ENCODE measurements at regions not wholly inside any gene's neighbourhood (a gene's known extent, or its start where the extent isn't known, plus 50 kb on each side); places are given as distances from the start of the nearest gene placed in this dataset.

DNA sequence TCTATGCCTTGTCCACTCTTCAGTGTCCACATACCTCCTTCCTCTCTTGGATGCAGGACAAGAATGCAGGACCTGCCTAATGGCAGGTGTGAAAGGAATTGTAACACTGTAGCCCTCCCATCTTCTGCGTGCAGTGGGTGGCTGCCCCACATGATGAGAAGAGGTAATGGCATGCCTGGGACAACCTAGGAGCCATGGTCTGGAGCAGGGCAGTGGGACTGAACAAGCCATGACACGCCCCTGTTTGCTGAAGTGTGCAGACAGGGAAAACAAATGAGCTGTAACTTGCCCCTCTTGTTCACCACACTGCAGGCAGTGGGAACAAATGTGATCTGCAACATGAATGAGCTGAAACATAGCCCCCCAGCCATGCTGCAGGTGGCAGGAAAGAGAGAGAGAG lies 192.2 kb downstream of the PCDH17 start:
- Histone ChIP-seq H3K36me3 (ENCODE audit: insufficient read depth, low read length) (no peaks in the 10 kb centered on the region), H3F3A (ENCODE audit: low read depth) (no peaks in the 10 kb centered on the region), H3K9ac (ENCODE audit: low read depth, low read length, poor library complexity, severe bottlenecking) (no peak overlapping the region), H3K79me2 (ENCODE audit: insufficient read depth, low read length) (no peaks in the 10 kb centered on the region), H4K20me1 (ENCODE audit: insufficient read depth, low read length, poor library complexity, severe bottlenecking) (no peaks in the 10 kb centered on the region), H2AFZ (ENCODE audit: low read length) (no peak overlapping the region), H3K4me2 (ENCODE audit: low read depth, low read length, poor library complexity, severe bottlenecking) (no peak overlapping the region), H3K4me3 (ENCODE audit: low read length, poor library complexity, severe bottlenecking) (no peak overlapping the region), H3K4me1 (ENCODE audit: insufficient read depth, low read length, poor library complexity, severe bottlenecking) (no peaks in the 10 kb centered on the region), H3K9me2 (replicated peaks; ENCODE audit: low read depth, low read length) (peaks cover 4% of the 10 kb centered on the region; the same call in 1 of the 2 replicates), H3K9me3 (ENCODE audit: insufficient read depth, low read depth, low read length) (peaks cover 6% of the 10 kb centered on the region; the same call in 1 of the 2 replicates), H3K27me3 (ENCODE audit: insufficient read depth, low read length, poor library complexity, severe bottlenecking) (no peaks in the 10 kb centered on the region)
- TF ChIP-seq EZH2phosphoT487 (IDR thresholded peaks at IDR 0.05; ENCODE audit: borderline replicate concordance): no peak
- TF ChIP-seq, protein P1, sequence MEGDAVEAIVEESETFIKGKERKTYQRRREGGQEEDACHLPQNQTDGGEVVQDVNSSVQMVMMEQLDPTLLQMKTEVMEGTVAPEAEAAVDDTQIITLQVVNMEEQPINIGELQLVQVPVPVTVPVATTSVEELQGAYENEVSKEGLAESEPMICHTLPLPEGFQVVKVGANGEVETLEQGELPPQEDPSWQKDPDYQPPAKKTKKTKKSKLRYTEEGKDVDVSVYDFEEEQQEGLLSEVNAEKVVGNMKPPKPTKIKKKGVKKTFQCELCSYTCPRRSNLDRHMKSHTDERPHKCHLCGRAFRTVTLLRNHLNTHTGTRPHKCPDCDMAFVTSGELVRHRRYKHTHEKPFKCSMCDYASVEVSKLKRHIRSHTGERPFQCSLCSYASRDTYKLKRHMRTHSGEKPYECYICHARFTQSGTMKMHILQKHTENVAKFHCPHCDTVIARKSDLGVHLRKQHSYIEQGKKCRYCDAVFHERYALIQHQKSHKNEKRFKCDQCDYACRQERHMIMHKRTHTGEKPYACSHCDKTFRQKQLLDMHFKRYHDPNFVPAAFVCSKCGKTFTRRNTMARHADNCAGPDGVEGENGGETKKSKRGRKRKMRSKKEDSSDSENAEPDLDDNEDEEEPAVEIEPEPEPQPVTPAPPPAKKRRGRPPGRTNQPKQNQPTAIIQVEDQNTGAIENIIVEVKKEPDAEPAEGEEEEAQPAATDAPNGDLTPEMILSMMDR (conservative IDR thresholded peaks at IDR 0.05; ENCODE audit: low read length): no peak

DNA sequence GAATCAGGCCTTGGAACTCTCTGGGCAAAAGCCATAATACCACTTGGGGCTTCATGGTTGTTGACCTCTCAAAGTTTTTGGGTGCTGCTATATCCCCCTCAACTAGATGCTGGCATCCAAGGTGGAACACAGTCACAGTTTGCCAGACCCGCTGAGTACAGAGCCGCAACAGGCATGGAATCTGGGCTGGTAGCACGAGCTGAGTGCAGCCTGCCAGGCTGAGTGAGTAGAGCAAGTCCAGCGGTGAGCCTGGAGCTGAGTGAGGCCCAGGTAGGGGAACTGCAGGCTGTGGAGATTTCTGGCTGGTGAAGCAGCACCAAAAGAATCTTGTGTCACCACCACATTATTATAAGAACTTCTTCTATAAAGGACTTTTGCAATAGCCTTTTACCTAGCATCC lies 192.6 kb downstream of the PCDH17 start:
- TF ChIP-seq EZH2phosphoT487 (IDR thresholded peaks at IDR 0.05; ENCODE audit: borderline replicate concordance): no peak
- TF ChIP-seq, protein P1 (conservative IDR thresholded peaks at IDR 0.05; ENCODE audit: low read length): no peak
- Histone ChIP-seq H3K4me1 (ENCODE audit: insufficient read depth, low read length, poor library complexity, severe bottlenecking) (no peaks in the 10 kb centered on the region), H4K20me1 (ENCODE audit: insufficient read depth, low read length, poor library complexity, severe bottlenecking) (no peaks in the 10 kb centered on the region), H3F3A (ENCODE audit: low read depth) (no peaks in the 10 kb centered on the region), H3K9ac (ENCODE audit: low read depth, low read length, poor library complexity, severe bottlenecking) (no peak overlapping the region), H2AFZ (ENCODE audit: low read length) (no peak overlapping the region), H3K79me2 (ENCODE audit: insufficient read depth, low read length) (no peaks in the 10 kb centered on the region), H3K36me3 (ENCODE audit: insufficient read depth, low read length) (no peaks in the 10 kb centered on the region), H3K4me3 (ENCODE audit: low read length, poor library complexity, severe bottlenecking) (no peak overlapping the region), H3K9me2 (replicated peaks; ENCODE audit: low read depth, low read length) (peaks cover 2% of the 10 kb centered on the region; the same call in 1 of the 2 replicates), H3K27me3 (ENCODE audit: insufficient read depth, low read length, poor library complexity, severe bottlenecking) (no peaks in the 10 kb centered on the region), H3K9me3 (ENCODE audit: insufficient read depth, low read depth, low read length) (peaks cover 6% of the 10 kb centered on the region; the same call in 1 of the 2 replicates), H3K4me2 (ENCODE audit: low read depth, low read length, poor library complexity, severe bottlenecking) (no peak overlapping the region)

DNA sequence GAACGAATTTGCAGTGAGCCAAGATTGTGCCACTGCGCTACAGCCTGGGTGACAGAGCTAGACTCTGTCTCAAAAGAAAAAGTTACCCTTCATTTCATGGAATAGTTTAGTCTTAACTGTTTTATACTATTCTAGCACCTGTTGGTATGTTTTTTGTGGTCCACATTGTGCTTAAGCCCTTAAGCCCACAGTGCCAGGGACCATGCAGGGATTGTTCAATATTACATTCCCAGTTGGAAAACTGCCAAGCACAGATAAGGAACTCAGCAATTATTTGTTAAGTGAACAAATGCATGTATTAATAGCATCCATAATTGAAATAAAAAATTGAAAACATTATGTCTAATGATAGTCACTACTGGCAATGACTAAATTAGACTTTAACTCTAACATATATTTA lies 193.5 kb downstream of the PCDH17 start:
- no peak for TF ChIP-seq EZH2phosphoT487 (IDR thresholded peaks at IDR 0.05; ENCODE audit: borderline replicate concordance)
- TF ChIP-seq, protein P1 (conservative IDR thresholded peaks at IDR 0.05; ENCODE audit: low read length): no peak
- no peaks in the 10 kb centered on the region for H3K27me3 ChIP-seq (ENCODE audit: insufficient read depth, low read length, poor library complexity, severe bottlenecking)
- H3K9me3 ChIP-seq (ENCODE audit: insufficient read depth, low read depth, low read length): peaks cover 6% of the 10 kb centered on the region; the same call in 1 of the 2 replicates

More for the DNA sequence above, 193.5 kb downstream of the PCDH17 start:
- Histone ChIP-seq H3K9me2 (replicated peaks; ENCODE audit: low read depth, low read length) (no peaks in the 10 kb centered on the region), H3F3A (ENCODE audit: low read depth) (no peaks in the 10 kb centered on the region), H4K20me1 (ENCODE audit: insufficient read depth, low read length, poor library complexity, severe bottlenecking) (no peaks in the 10 kb centered on the region), H3K4me2 (ENCODE audit: low read depth, low read length, poor library complexity, severe bottlenecking) (no peak overlapping the region), H2AFZ (ENCODE audit: low read length) (no peak overlapping the region), H3K36me3 (ENCODE audit: insufficient read depth, low read length) (no peaks in the 10 kb centered on the region), H3K4me3 (ENCODE audit: low read length, poor library complexity, severe bottlenecking) (no peak overlapping the region), H3K4me1 (ENCODE audit: insufficient read depth, low read length, poor library complexity, severe bottlenecking) (no peaks in the 10 kb centered on the region), H3K79me2 (ENCODE audit: insufficient read depth, low read length) (no peaks in the 10 kb centered on the region), H3K9ac (ENCODE audit: low read depth, low read length, poor library complexity, severe bottlenecking) (no peak overlapping the region)
